ENCODE measurements at regions not wholly inside any gene's neighbourhood (a gene's known extent, or its start where the extent isn't known, plus 50 kb on each side); places are given as distances from the start of the nearest gene placed in this dataset.

- H3K27ac Mint-ChIP-seq: no peak overlapping the region
- no peak for DNase-seq
- H3K9me3 Mint-ChIP-seq: no peaks in the 10 kb centered on the region
- CTCF ChIA-PET: no interaction called here
- POLR2A ChIA-PET: no interaction called here
- H3K27me3 Mint-ChIP-seq: no peaks in the 10 kb centered on the region
- no peaks in the 10 kb centered on the region for H3K4me1 Mint-ChIP-seq
- H3K4me3 Mint-ChIP-seq: no peak overlapping the region
- H3K36me3 Mint-ChIP-seq (ENCODE audit: low read depth): no peaks in the 10 kb centered on the region
Observed at GRCh38 chr11:15907806-15908205, 448.5 kb downstream of the SOX6 start.

GRCh38 chr11:15909937-15910598 lies 446.3 kb downstream of the SOX6 start:
- Mint-ChIP-seq H3K4me1 (no peaks in the 10 kb centered on the region), H3K4me3 (no peak overlapping the region), H3K36me3 (ENCODE audit: low read depth) (no peaks in the 10 kb centered on the region), H3K9me3 (no peaks in the 10 kb centered on the region), H3K27ac (no peak overlapping the region), H3K27me3 (no peaks in the 10 kb centered on the region)
- CTCF ChIA-PET: no interaction called here
- no peak for DNase-seq
- POLR2A ChIA-PET: no interaction called here

- no peak overlapping the region for H3K4me3 Mint-ChIP-seq
- no peaks in the 10 kb centered on the region for H3K9me3 Mint-ChIP-seq
- no peaks in the 10 kb centered on the region for H3K27me3 Mint-ChIP-seq
- H3K4me1 Mint-ChIP-seq: no peaks in the 10 kb centered on the region
- H3K27ac Mint-ChIP-seq: no peak overlapping the region
- H3K36me3 Mint-ChIP-seq (ENCODE audit: low read depth): no peaks in the 10 kb centered on the region
- ChIA-PET POLR2A (no interaction called here), CTCF (no interaction called here)
- DNase-seq: no peak
Observed at GRCh38 chr11:15910761-15911160, 445.6 kb downstream of the SOX6 start.

GRCh38 chr11:15911377-15912044 lies 444.8 kb downstream of the SOX6 start:
- CTCF ChIA-PET: no interaction called here
- H3K9me3 Mint-ChIP-seq: no peaks in the 10 kb centered on the region
- POLR2A ChIA-PET: no interaction called here
- H3K27ac Mint-ChIP-seq: no peak overlapping the region
- H3K4me1 Mint-ChIP-seq: no peaks in the 10 kb centered on the region
- H3K36me3 Mint-ChIP-seq (ENCODE audit: low read depth): no peaks in the 10 kb centered on the region
- no peak for DNase-seq
- no peaks in the 10 kb centered on the region for H3K27me3 Mint-ChIP-seq
- no peak overlapping the region for H3K4me3 Mint-ChIP-seq

- DNase-seq: no peak
- CTCF ChIA-PET: no interaction called here
- no peak overlapping the region for H3K4me3 Mint-ChIP-seq
- no peaks in the 10 kb centered on the region for H3K9me3 Mint-ChIP-seq
- H3K36me3 Mint-ChIP-seq (ENCODE audit: low read depth): no peaks in the 10 kb centered on the region
- POLR2A ChIA-PET: no interaction called here
- no peaks in the 10 kb centered on the region for H3K4me1 Mint-ChIP-seq
- H3K27ac Mint-ChIP-seq: no peak overlapping the region
- no peaks in the 10 kb centered on the region for H3K27me3 Mint-ChIP-seq
Observed at GRCh38 chr11:15912291-15912690, 444.1 kb downstream of the SOX6 start.

- Mint-ChIP-seq H3K4me1 (no peaks in the 10 kb centered on the region), H3K27me3 (no peaks in the 10 kb centered on the region), H3K9me3 (no peaks in the 10 kb centered on the region), H3K27ac (no peak overlapping the region), H3K36me3 (ENCODE audit: low read depth) (no peaks in the 10 kb centered on the region), H3K4me3 (no peak overlapping the region)
- POLR2A ChIA-PET: no interaction called here
- DNase-seq: no peak
- CTCF ChIA-PET: no interaction called here
Observed at GRCh38 chr11:15912825-15913224, 443.5 kb downstream of the SOX6 start.

GRCh38 chr11:15913261-15913660 lies 443.1 kb downstream of the SOX6 start:
- DNase-seq: no peak
- POLR2A ChIA-PET: no interaction called here
- Mint-ChIP-seq H3K9me3 (no peaks in the 10 kb centered on the region), H3K36me3 (ENCODE audit: low read depth) (no peaks in the 10 kb centered on the region), H3K4me3 (no peak overlapping the region), H3K27ac (no peak overlapping the region), H3K4me1 (no peaks in the 10 kb centered on the region), H3K27me3 (no peaks in the 10 kb centered on the region)
- CTCF ChIA-PET: no interaction called here

Measured in activated CD4-positive, alpha-beta T cell treated with anti-CD3 and anti-CD28 coated beads, Interleukin-2, amount 10 ng/mL, durations not matched to agents 7 days and 5 days (primary cell).